GM19395 (cell line): ENCODE measurements at regions not wholly inside any gene's neighbourhood (a gene's known extent, or its start where the extent isn't known, plus 50 kb on each side); places are given as distances from the start of the nearest gene placed in this dataset.

Experiments
- ATAC-seq: cut with Tn5 transposase; IDR thresholded peaks from one replicate; pipeline ENCODE4 v1.9.1; 2021; ENCODE audit warnings: mild to moderate bottlenecking, moderate library complexity; ENCODE audit not compliant: unreplicated experiment

- ATAC-seq = no peak
Observed at GRCh38 chr5:56494300-56494731, 261.2 kb upstream of the ANKRD55 start.

- no peak for ATAC-seq
Observed at GRCh38 chr5:56493766-56494165, 260.6 kb upstream of the ANKRD55 start.

- ATAC-seq = no peak
Observed at GRCh38 chr5:56493308-56493707, 260.2 kb upstream of the ANKRD55 start.

GRCh38 chr5:56492812-56493211, 259.7 kb upstream of the ANKRD55 start:
- no peak for ATAC-seq

GRCh38 chr5:56490971-56491468, 257.9 kb upstream of the ANKRD55 start:
- no peak for ATAC-seq

GRCh38 chr5:56489272-56489671, 256.1 kb upstream of the ANKRD55 start:
- ATAC-seq = no peak

GRCh38 chr5:56487528-56488115, 254.5 kb upstream of the ANKRD55 start:
- no peak for ATAC-seq

GRCh38 chr5:56482363-56482762, 249.2 kb upstream of the ANKRD55 start:
- no peak for ATAC-seq

- ATAC-seq = peak; percentile 50
Observed at GRCh38 chr5:56481428-56482357, 248.6 kb upstream of the ANKRD55 start.

GRCh38 chr5:56480705-56481427, 247.7 kb upstream of the ANKRD55 start:
- no peak for ATAC-seq

- peak; percentile 44 for ATAC-seq
Observed at GRCh38 chr5:56480078-56480704, 247.1 kb upstream of the ANKRD55 start.

- peak; percentile 58 for ATAC-seq
Observed at GRCh38 chr5:56479696-56480077, 246.6 kb upstream of the ANKRD55 start.

GRCh38 chr5:56479126-56479525, 246.0 kb upstream of the ANKRD55 start:
- no peak for ATAC-seq

- no peak for ATAC-seq
Observed at GRCh38 chr5:56478062-56478461, 244.9 kb upstream of the ANKRD55 start.

- no peak for ATAC-seq
Observed at GRCh38 chr5:56476487-56476856, 243.3 kb upstream of the ANKRD55 start.

- no peak for ATAC-seq
Observed at GRCh38 chr5:56475689-56476486, 242.8 kb upstream of the ANKRD55 start.

GRCh38 chr5:56471707-56472106, 238.6 kb upstream of the ANKRD55 start:
- ATAC-seq = no peak

GRCh38 chr5:56470007-56470406, 236.9 kb upstream of the ANKRD55 start:
- no peak for ATAC-seq

- no peak for ATAC-seq
Observed at GRCh38 chr5:56468277-56468676, 235.1 kb upstream of the ANKRD55 start.

GRCh38 chr5:56467176-56467717, 234.1 kb upstream of the ANKRD55 start:
- ATAC-seq = no peak
